ENCODE measurements at regions not wholly inside any gene's neighbourhood (a gene's known extent, or its start where the extent isn't known, plus 50 kb on each side); places are given as distances from the start of the nearest gene placed in this dataset.

- Histone ChIP-seq H3K36me3 (no peaks in the 10 kb centered on the region), H3K4me3 (no peak overlapping the region), H3K9me3 (replicated peaks) (no peaks in the 10 kb centered on the region), H3K4me1 (replicated peaks) (no peaks in the 10 kb centered on the region), H3K27me3 (replicated peaks) (no peaks in the 10 kb centered on the region), H3K27ac (no peak overlapping the region)
- no peak for DNase-seq (ENCODE audit: low read depth in 1 of 2, low spot score in 2 of 2)
Observed at GRCh38 chr13:72534951-72535640, 192.3 kb downstream of the MZT1 start.

GRCh38 chr13:72530471-72530870 lies 197.0 kb downstream of the MZT1 start:
- DNase-seq (ENCODE audit: low read depth in 1 of 2, low spot score in 2 of 2) = no peak
- Histone ChIP-seq H3K4me1 (replicated peaks) (no peaks in the 10 kb centered on the region), H3K36me3 (no peaks in the 10 kb centered on the region), H3K27ac (no peak overlapping the region), H3K9me3 (replicated peaks) (no peaks in the 10 kb centered on the region), H3K27me3 (replicated peaks) (no peaks in the 10 kb centered on the region), H3K4me3 (no peak overlapping the region)

GRCh38 chr13:72527333-72527732 lies 200.1 kb downstream of the MZT1 start:
- Histone ChIP-seq H3K4me1 (replicated peaks) (no peaks in the 10 kb centered on the region), H3K27me3 (replicated peaks) (no peaks in the 10 kb centered on the region), H3K27ac (no peak overlapping the region), H3K36me3 (no peaks in the 10 kb centered on the region), H3K9me3 (replicated peaks) (no peaks in the 10 kb centered on the region), H3K4me3 (no peak overlapping the region)
- no peak for DNase-seq (ENCODE audit: low read depth in 1 of 2, low spot score in 2 of 2)

GRCh38 chr13:72523593-72523992 lies 203.8 kb downstream of the MZT1 start:
- no peak overlapping the region for H3K27ac ChIP-seq
- no peak overlapping the region for H3K4me3 ChIP-seq
- DNase-seq (ENCODE audit: low read depth in 1 of 2, low spot score in 2 of 2) = no peak
- no peaks in the 10 kb centered on the region for H3K9me3 ChIP-seq (replicated peaks)
- no peaks in the 10 kb centered on the region for H3K36me3 ChIP-seq
- no peaks in the 10 kb centered on the region for H3K4me1 ChIP-seq (replicated peaks)
- H3K27me3 ChIP-seq (replicated peaks) = no peaks in the 10 kb centered on the region

GRCh38 chr13:72523049-72523448 lies 204.4 kb downstream of the MZT1 start:
- Histone ChIP-seq H3K4me3 (no peak overlapping the region), H3K36me3 (no peaks in the 10 kb centered on the region), H3K27ac (no peak overlapping the region), H3K4me1 (replicated peaks) (no peaks in the 10 kb centered on the region), H3K27me3 (replicated peaks) (no peaks in the 10 kb centered on the region), H3K9me3 (replicated peaks) (no peaks in the 10 kb centered on the region)
- DNase-seq (ENCODE audit: low read depth in 1 of 2, low spot score in 2 of 2) = no peak

GRCh38 chr13:72521940-72522661 lies 205.3 kb downstream of the MZT1 start:
- Histone ChIP-seq H3K4me3 (no peak overlapping the region), H3K4me1 (replicated peaks) (no peaks in the 10 kb centered on the region), H3K36me3 (no peaks in the 10 kb centered on the region), H3K27ac (no peak overlapping the region), H3K9me3 (replicated peaks) (no peaks in the 10 kb centered on the region), H3K27me3 (replicated peaks) (no peaks in the 10 kb centered on the region)
- no peak for DNase-seq (ENCODE audit: low read depth in 1 of 2, low spot score in 2 of 2)

- no peak overlapping the region for H3K27ac ChIP-seq
- DNase-seq (ENCODE audit: low read depth in 1 of 2, low spot score in 2 of 2) = no peak
- H3K27me3 ChIP-seq (replicated peaks) = no peaks in the 10 kb centered on the region
- no peaks in the 10 kb centered on the region for H3K9me3 ChIP-seq (replicated peaks)
- no peaks in the 10 kb centered on the region for H3K36me3 ChIP-seq
- H3K4me1 ChIP-seq (replicated peaks) = no peaks in the 10 kb centered on the region
- H3K4me3 ChIP-seq = no peak overlapping the region
Observed at GRCh38 chr13:72514146-72514545, 213.3 kb downstream of the MZT1 start.

GRCh38 chr13:72508392-72508791 lies 219.0 kb downstream of the MZT1 start:
- Histone ChIP-seq H3K4me1 (replicated peaks) (no peaks in the 10 kb centered on the region), H3K4me3 (no peak overlapping the region), H3K27ac (no peak overlapping the region), H3K36me3 (no peaks in the 10 kb centered on the region), H3K9me3 (replicated peaks) (no peaks in the 10 kb centered on the region), H3K27me3 (replicated peaks) (no peaks in the 10 kb centered on the region)
- DNase-seq (ENCODE audit: low read depth in 1 of 2, low spot score in 2 of 2) = no peak

- Histone ChIP-seq H3K36me3 (no peaks in the 10 kb centered on the region), H3K27me3 (replicated peaks) (no peaks in the 10 kb centered on the region), H3K4me3 (no peak overlapping the region), H3K27ac (no peak overlapping the region), H3K4me1 (replicated peaks) (no peaks in the 10 kb centered on the region), H3K9me3 (replicated peaks) (no peaks in the 10 kb centered on the region)
- DNase-seq (ENCODE audit: low read depth in 1 of 2, low spot score in 2 of 2) = no peak
Observed at GRCh38 chr13:72507416-72508199, 219.8 kb downstream of the MZT1 start.

GRCh38 chr13:72506706-72507105 lies 220.7 kb downstream of the MZT1 start:
- no peaks in the 10 kb centered on the region for H3K36me3 ChIP-seq
- no peaks in the 10 kb centered on the region for H3K27me3 ChIP-seq (replicated peaks)
- no peak overlapping the region for H3K4me3 ChIP-seq
- H3K4me1 ChIP-seq (replicated peaks) = no peaks in the 10 kb centered on the region
- H3K9me3 ChIP-seq (replicated peaks) = no peaks in the 10 kb centered on the region
- H3K27ac ChIP-seq = no peak overlapping the region
- DNase-seq (ENCODE audit: low read depth in 1 of 2, low spot score in 2 of 2) = no peak

- Histone ChIP-seq H3K27ac (no peak overlapping the region), H3K27me3 (replicated peaks) (no peaks in the 10 kb centered on the region), H3K4me1 (replicated peaks) (no peaks in the 10 kb centered on the region), H3K36me3 (no peaks in the 10 kb centered on the region), H3K4me3 (no peak overlapping the region), H3K9me3 (replicated peaks) (no peaks in the 10 kb centered on the region)
- DNase-seq (ENCODE audit: low read depth in 1 of 2, low spot score in 2 of 2) = no peak
Observed at GRCh38 chr13:72505376-72505775, 222.1 kb downstream of the MZT1 start.

GRCh38 chr13:72504131-72504841 lies 223.1 kb downstream of the MZT1 start:
- H3K36me3 ChIP-seq = no peaks in the 10 kb centered on the region
- no peak for DNase-seq (ENCODE audit: low read depth in 1 of 2, low spot score in 2 of 2)
- H3K4me3 ChIP-seq = no peak overlapping the region
- no peaks in the 10 kb centered on the region for H3K9me3 ChIP-seq (replicated peaks)
- no peak overlapping the region for H3K27ac ChIP-seq
- H3K27me3 ChIP-seq (replicated peaks) = no peaks in the 10 kb centered on the region
- H3K4me1 ChIP-seq (replicated peaks) = no peaks in the 10 kb centered on the region

- no peak overlapping the region for H3K4me3 ChIP-seq
- H3K36me3 ChIP-seq = no peaks in the 10 kb centered on the region
- H3K27me3 ChIP-seq (replicated peaks) = no peaks in the 10 kb centered on the region
- no peaks in the 10 kb centered on the region for H3K9me3 ChIP-seq (replicated peaks)
- H3K27ac ChIP-seq = no peak overlapping the region
- H3K4me1 ChIP-seq (replicated peaks) = no peaks in the 10 kb centered on the region
- DNase-seq (ENCODE audit: low read depth in 1 of 2, low spot score in 2 of 2) = no peak
Observed at GRCh38 chr13:72500851-72501250, 226.6 kb downstream of the MZT1 start.

GRCh38 chr13:72495681-72496080 lies 231.7 kb downstream of the MZT1 start:
- Histone ChIP-seq H3K27ac (no peak overlapping the region), H3K4me1 (replicated peaks) (no peaks in the 10 kb centered on the region), H3K36me3 (no peaks in the 10 kb centered on the region), H3K9me3 (replicated peaks) (no peaks in the 10 kb centered on the region), H3K4me3 (no peak overlapping the region), H3K27me3 (replicated peaks) (no peaks in the 10 kb centered on the region)
- no peak for DNase-seq (ENCODE audit: low read depth in 1 of 2, low spot score in 2 of 2)

All from SJSA1 (cell line).